Progenitor cell of endocrine pancreas (in vitro differentiated cells): ENCODE measurements at regions not wholly inside any gene's neighbourhood (a gene's known extent, or its start where the extent isn't known, plus 50 kb on each side); places are given as distances from the start of the nearest gene placed in this dataset.

Experiments used
- DNase-seq: peaks from one replicate; pipeline ENCODE4 v3.0.0; 2021; ENCODE audit warnings: low spot score; ENCODE audit not compliant: unreplicated experiment
- H3K27ac Mint-ChIP-seq: 2 replicates; pipeline ENCODE4 v1.8.0; 2021; ENCODE audit warnings: mild to moderate bottlenecking, moderate library complexity, mixed read lengths
- H3K27me3 Mint-ChIP-seq: 2 replicates; pipeline ENCODE4 v1.8.0; 2021; ENCODE audit warnings: mixed read lengths
- H3K36me3 Mint-ChIP-seq: 2 replicates; pipeline ENCODE4 v1.8.0; 2022; ENCODE audit warnings: mixed read lengths; ENCODE audit not compliant: insufficient read depth
- H3K4me1 Mint-ChIP-seq: 2 replicates; pipeline ENCODE4 v1.8.0; 2021; ENCODE audit warnings: low read depth, mixed read lengths
- H3K4me3 Mint-ChIP-seq: 2 replicates; pipeline ENCODE4 v1.8.0; 2021; ENCODE audit warnings: low read depth, mild to moderate bottlenecking, moderate library complexity, mixed read lengths
- H3K9me3 Mint-ChIP-seq: 2 replicates; pipeline ENCODE4 v1.8.0; 2021; ENCODE audit warnings: low read depth, mixed read lengths
- CTCF ChIP-seq: fragments of 200-600 bp; sonication (generic); IDR thresholded peaks from one replicate; pipeline ENCODE4 v1.5.0; 2021; ENCODE audit warnings: antibody characterized with exemption, mild to moderate bottlenecking; ENCODE audit not compliant: unreplicated experiment

- Mint-ChIP-seq H3K36me3 (no peaks in the 10 kb centered on the region), H3K9me3 (peaks cover 7% of the 10 kb centered on the region), H3K4me3 (no peak overlapping the region), H3K27ac (no peak overlapping the region), H3K4me1 (no peaks in the 10 kb centered on the region), H3K27me3 (no peaks in the 10 kb centered on the region)
- TF ChIP-seq CTCF, result no peak
- no peak for DNase-seq
These were observed 92.4 kb upstream of the WDR17 start for GRCh38 chr4:175973027-175973923.

GRCh38 chr4:175983636-175984035 is 82.0 kb upstream of the WDR17 start:
- H3K36me3 Mint-ChIP-seq, result no peaks in the 10 kb centered on the region
- H3K4me3 Mint-ChIP-seq, result no peak overlapping the region
- no peak for DNase-seq
- H3K9me3 Mint-ChIP-seq, result peaks cover 7% of the 10 kb centered on the region
- no peak for TF ChIP-seq CTCF
- no peaks in the 10 kb centered on the region for H3K4me1 Mint-ChIP-seq
- peak overlapping the region; percentile 4 for H3K27ac Mint-ChIP-seq
- no peaks in the 10 kb centered on the region for H3K27me3 Mint-ChIP-seq

GRCh38 chr4:175986668-175987067 is 79.0 kb upstream of the WDR17 start:
- no peak overlapping the region for H3K27ac Mint-ChIP-seq
- H3K36me3 Mint-ChIP-seq, result no peaks in the 10 kb centered on the region
- H3K4me1 Mint-ChIP-seq, result no peaks in the 10 kb centered on the region
- peaks cover 4% of the 10 kb centered on the region for H3K9me3 Mint-ChIP-seq
- H3K4me3 Mint-ChIP-seq, result no peak overlapping the region
- no peak for DNase-seq
- no peaks in the 10 kb centered on the region for H3K27me3 Mint-ChIP-seq
- no peak for TF ChIP-seq CTCF

- peaks cover 4% of the 10 kb centered on the region for H3K9me3 Mint-ChIP-seq
- no peaks in the 10 kb centered on the region for H3K36me3 Mint-ChIP-seq
- no peak overlapping the region for H3K27ac Mint-ChIP-seq
- no peaks in the 10 kb centered on the region for H3K4me1 Mint-ChIP-seq
- no peaks in the 10 kb centered on the region for H3K27me3 Mint-ChIP-seq
- no peak for DNase-seq
- TF ChIP-seq CTCF, result no peak
- H3K4me3 Mint-ChIP-seq, result no peak overlapping the region
These were observed 77.1 kb upstream of the WDR17 start for GRCh38 chr4:175988511-175988910.

- Mint-ChIP-seq H3K4me1 (peaks cover 7% of the 10 kb centered on the region), H3K36me3 (no peaks in the 10 kb centered on the region), H3K27me3 (no peaks in the 10 kb centered on the region), H3K9me3 (no peaks in the 10 kb centered on the region), H3K27ac (no peak overlapping the region), H3K4me3 (no peak overlapping the region)
- no peak for DNase-seq
- no peak for TF ChIP-seq CTCF
These were observed 69.4 kb upstream of the WDR17 start for GRCh38 chr4:175996206-175996605.
